H9 (cell line): ENCODE measurements at regions not wholly inside any gene's neighbourhood (a gene's known extent, or its start where the extent isn't known, plus 50 kb on each side); places are given as distances from the start of the nearest gene placed in this dataset.

Experiments used
- DNase-seq: peaks from one replicate; pipeline ENCODE4 v3.0.0-alpha.2; 2017
- H2AFZ ChIP-seq: one replicate; pipeline ENCODE4 v1.6.1; 2013; ENCODE audit warnings: mild to moderate bottlenecking, low read length, control low read depth, moderate library complexity
- H2AK5ac ChIP-seq: 2 replicates; pipeline ENCODE4 v1.6.1; 2013; ENCODE audit warnings: low read length, control low read depth, mixed read lengths; ENCODE audit not compliant: insufficient read length
- H2BK120ac ChIP-seq: one replicate; pipeline ENCODE4 v1.6.1; 2013; ENCODE audit warnings: low read depth, mild to moderate bottlenecking, low read length, control low read depth, inconsistent platforms; ENCODE audit not compliant: poor library complexity, severe bottlenecking
- H2BK12ac ChIP-seq: 2 replicates; pipeline ENCODE4 v1.6.1; 2013; ENCODE audit warnings: low read length, control low read depth, mixed read lengths, low read depth; ENCODE audit not compliant: insufficient read length
- H2BK15ac ChIP-seq: 2 replicates; pipeline ENCODE4 v1.6.1; 2013; ENCODE audit warnings: low read depth, low read length, control low read depth
- H2BK20ac ChIP-seq: one replicate; pipeline ENCODE4 v1.6.1; 2013; ENCODE audit warnings: low read depth, mild to moderate bottlenecking, low read length, control low read depth, inconsistent platforms; ENCODE audit not compliant: poor library complexity, severe bottlenecking
- H2BK5ac ChIP-seq: 2 replicates; pipeline ENCODE4 v1.6.1; 2013; ENCODE audit warnings: low read length, control low read depth, mixed read lengths; ENCODE audit not compliant: insufficient read length
- H3K14ac ChIP-seq: 2 replicates; pipeline ENCODE4 v1.6.1; 2013; ENCODE audit warnings: low read length, control low read depth; ENCODE audit not compliant: insufficient read depth
- H3K18ac ChIP-seq: 2 replicates; pipeline ENCODE4 v1.6.1; 2013; ENCODE audit warnings: low read depth, mild to moderate bottlenecking, mixed read lengths, low read length, control low read depth; ENCODE audit not compliant: insufficient read length
- H3K23ac ChIP-seq: 2 replicates; pipeline ENCODE4 v1.6.1; 2013; ENCODE audit warnings: low read length, control low read depth, mixed read lengths, low read depth; ENCODE audit not compliant: insufficient read length
- H3K23me2 ChIP-seq: 2 replicates; pipeline ENCODE4 v1.6.1; 2013; ENCODE audit warnings: low read depth, mild to moderate bottlenecking, mixed read lengths, low read length, control low read depth; ENCODE audit not compliant: insufficient read length, poor library complexity, severe bottlenecking
- H3K27ac ChIP-seq: 2 replicates; pipeline ENCODE4 v1.5.1; 2013; ENCODE audit warnings: low read length, control low read depth, mixed read lengths, low read depth; ENCODE audit not compliant: insufficient read length
- H3K27me3 ChIP-seq: 2 replicates; pipeline ENCODE4 v1.6.1; 2013; ENCODE audit warnings: low read length, control low read depth, inconsistent platforms; ENCODE audit not compliant: insufficient read depth
- H3K4ac ChIP-seq: 2 replicates; pipeline ENCODE4 v1.6.1; 2013; ENCODE audit warnings: low read depth, mild to moderate bottlenecking, control low read depth, inconsistent platforms, low read length, moderate library complexity
- H3K4me1 ChIP-seq: 2 replicates; pipeline ENCODE4 v1.6.1; 2013; ENCODE audit warnings: low read length, control low read depth, inconsistent platforms; ENCODE audit not compliant: insufficient read depth
- H3K4me2 ChIP-seq: 2 replicates; pipeline ENCODE4 v1.6.1; 2013; ENCODE audit warnings: low read length, control low read depth, mixed read lengths; ENCODE audit not compliant: insufficient read length, insufficient read depth
- H3K56ac ChIP-seq: 2 replicates; pipeline ENCODE4 v1.6.1; 2013; ENCODE audit warnings: low read depth, mild to moderate bottlenecking, mixed read lengths, low read length, control low read depth; ENCODE audit not compliant: insufficient read length
- H3K79me1 ChIP-seq: 2 replicates; pipeline ENCODE4 v1.6.1; 2013; ENCODE audit warnings: low read depth, mild to moderate bottlenecking, moderate library complexity, low read length, control low read depth, inconsistent platforms; ENCODE audit not compliant: insufficient read depth, poor library complexity, severe bottlenecking
- H3K79me2 ChIP-seq: 2 replicates; pipeline ENCODE4 v1.6.1; 2013; ENCODE audit warnings: low read length, control low read depth, inconsistent platforms; ENCODE audit not compliant: insufficient read depth
- H3K9ac ChIP-seq: 2 replicates; pipeline ENCODE4 v1.6.1; 2013; ENCODE audit warnings: low read length, control low read depth, mixed read lengths; ENCODE audit not compliant: insufficient read length; ENCODE audit errors: extremely low read depth
- H3K9me3 ChIP-seq: one replicate; pipeline ENCODE4 v1.6.1; 2013; ENCODE audit warnings: low read depth, low read length, inconsistent platforms; ENCODE audit not compliant: control insufficient read depth
- H3T11ph ChIP-seq: one replicate; pipeline ENCODE4 v1.6.1; 2013; ENCODE audit warnings: mild to moderate bottlenecking, low read length, control low read depth, inconsistent platforms
- H4K20me1 ChIP-seq: one replicate; pipeline ENCODE4 v1.6.1; 2013; ENCODE audit not compliant: control insufficient read depth, insufficient read length, insufficient read depth
- H4K5ac ChIP-seq: 2 replicates; pipeline ENCODE4 v1.6.1; 2013; ENCODE audit warnings: low read depth, mild to moderate bottlenecking, mixed read lengths, low read length, control low read depth; ENCODE audit not compliant: insufficient read length
- H4K8ac ChIP-seq: replicated peaks from 2 replicates; pipeline ENCODE4 v1.6.1; 2013; ENCODE audit warnings: low read length, control low read depth, mixed read lengths, low read depth; ENCODE audit not compliant: insufficient read length
- H4K91ac ChIP-seq: 2 replicates; pipeline ENCODE4 v1.6.1; 2013; ENCODE audit warnings: low read depth, mild to moderate bottlenecking, moderate library complexity, mixed read lengths, low read length, control low read depth; ENCODE audit not compliant: insufficient read length
- H3K27ac Mint-ChIP-seq, 3 experiments: 2 replicates in 2 of 3; 3 replicates in 1 of 3; pipeline ENCODE4 v1.8.0; 2020 to 2021; ENCODE audit warnings: mixed read lengths in 3 of 3, mild to moderate bottlenecking in 1 of 3, moderate library complexity in 1 of 3
- H3K27me3 Mint-ChIP-seq: 2 replicates; pipeline ENCODE4 v1.8.0; 2021; ENCODE audit warnings: low read depth, mild to moderate bottlenecking, moderate library complexity, mixed read lengths
- H3K36me3 Mint-ChIP-seq, 3 experiments: 2 replicates in 2 of 3; 3 replicates in 1 of 3; pipeline ENCODE4 v1.8.0; 2020 to 2021; ENCODE audit warnings: low read depth in 3 of 3, mixed read lengths in 3 of 3; ENCODE audit not compliant: insufficient read depth in 1 of 3
- H3K4me1 Mint-ChIP-seq, 2 experiments: 2 replicates each; pipeline ENCODE4 v1.8.0; 2020; ENCODE audit warnings: mixed read lengths in 2 of 2
- H3K4me3 Mint-ChIP-seq, 2 experiments: 2 replicates in 1 of 2; 3 replicates in 1 of 2; pipeline ENCODE4 v1.8.0; 2020 to 2021; ENCODE audit warnings: mild to moderate bottlenecking in 2 of 2, mixed read lengths in 2 of 2, moderate library complexity in 1 of 2
- H3K9me3 Mint-ChIP-seq, 2 experiments: 2 replicates in 1 of 2; 3 replicates in 1 of 2; pipeline ENCODE4 v1.8.0; 2020; ENCODE audit warnings: mild to moderate bottlenecking in 2 of 2, mixed read lengths in 2 of 2, moderate library complexity in 1 of 2
- WGBS: extraction: QIAGEN DNeasy Blood & Tissue Kit; methylation state at CpG from one replicate; pipeline ENCODE4 v1.1.7; 2013; ENCODE audit warnings: missing lambda C conversion rate, low lambda C conversion rate, mixed read lengths; ENCODE audit not compliant: insufficient read length; ENCODE audit errors: extremely low coverage; 5-methylcytosine and 5-hydroxymethylcytosine counted together
- TF ChIP-seq, protein P1 (sequence below): fragments of 200-600 bp; sonication (generic); conservative IDR thresholded peaks from 3 replicates; pipeline ENCODE4 v1.8.0; 2021; ENCODE audit warnings: antibody characterized with exemption, mild to moderate bottlenecking

DNA sequence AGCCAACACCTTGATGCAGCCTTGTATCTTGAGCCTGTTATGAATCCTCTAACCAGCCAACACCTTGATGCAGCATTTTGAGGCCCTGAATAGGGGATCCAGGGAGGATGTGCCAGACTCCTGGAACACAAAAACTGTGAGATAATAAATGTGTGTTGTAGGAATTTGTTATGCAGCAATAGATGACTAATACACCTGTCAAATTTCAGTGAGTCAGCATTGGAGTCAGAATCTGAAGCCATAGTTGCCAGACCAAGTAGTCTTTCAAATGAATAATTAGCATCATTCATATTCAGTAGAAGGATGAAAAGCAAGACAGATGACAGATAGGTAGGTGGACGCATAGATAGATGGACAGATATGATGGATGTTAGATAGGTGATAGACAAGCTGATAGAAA lies 942.5 kb upstream of the SLC39A10 start:
- no peak overlapping the region for H3K27ac ChIP-seq
- no peak overlapping the region for H3K9ac ChIP-seq
- Mint-ChIP-seq H3K27ac (no peak overlapping the region), H3K4me3 (no peak overlapping the region), H3K36me3 (no peaks in the 10 kb centered on the region), H3K4me1 (no peaks in the 10 kb centered on the region), H3K9me3 (no peaks in the 10 kb centered on the region), H3K27me3 (no peaks in the 10 kb centered on the region; the same call in 1 of the 2 replicates)
- H4K5ac ChIP-seq = no peak overlapping the region
- TF ChIP-seq, protein P1, sequence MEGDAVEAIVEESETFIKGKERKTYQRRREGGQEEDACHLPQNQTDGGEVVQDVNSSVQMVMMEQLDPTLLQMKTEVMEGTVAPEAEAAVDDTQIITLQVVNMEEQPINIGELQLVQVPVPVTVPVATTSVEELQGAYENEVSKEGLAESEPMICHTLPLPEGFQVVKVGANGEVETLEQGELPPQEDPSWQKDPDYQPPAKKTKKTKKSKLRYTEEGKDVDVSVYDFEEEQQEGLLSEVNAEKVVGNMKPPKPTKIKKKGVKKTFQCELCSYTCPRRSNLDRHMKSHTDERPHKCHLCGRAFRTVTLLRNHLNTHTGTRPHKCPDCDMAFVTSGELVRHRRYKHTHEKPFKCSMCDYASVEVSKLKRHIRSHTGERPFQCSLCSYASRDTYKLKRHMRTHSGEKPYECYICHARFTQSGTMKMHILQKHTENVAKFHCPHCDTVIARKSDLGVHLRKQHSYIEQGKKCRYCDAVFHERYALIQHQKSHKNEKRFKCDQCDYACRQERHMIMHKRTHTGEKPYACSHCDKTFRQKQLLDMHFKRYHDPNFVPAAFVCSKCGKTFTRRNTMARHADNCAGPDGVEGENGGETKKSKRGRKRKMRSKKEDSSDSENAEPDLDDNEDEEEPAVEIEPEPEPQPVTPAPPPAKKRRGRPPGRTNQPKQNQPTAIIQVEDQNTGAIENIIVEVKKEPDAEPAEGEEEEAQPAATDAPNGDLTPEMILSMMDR = no peak
- no peak overlapping the region for H2BK5ac ChIP-seq
- no peaks in the 10 kb centered on the region for H3K9me3 ChIP-seq
- H3K27me3 ChIP-seq = no peaks in the 10 kb centered on the region
- H3K4me1 ChIP-seq = no peaks in the 10 kb centered on the region
- H2AFZ ChIP-seq = no peak overlapping the region
- H3K56ac ChIP-seq = no peak overlapping the region
- no peak overlapping the region for H3K14ac ChIP-seq
- no peak overlapping the region for H3K23ac ChIP-seq
- H4K20me1 ChIP-seq = no peaks in the 10 kb centered on the region
- H3K79me1 ChIP-seq = no peaks in the 10 kb centered on the region
- H2BK20ac ChIP-seq = no peak overlapping the region
- H2AK5ac ChIP-seq = no peak overlapping the region
- H4K91ac ChIP-seq = no peak overlapping the region
- H2BK12ac ChIP-seq = no peak overlapping the region
- no peak overlapping the region for H4K8ac ChIP-seq
- H3K4me2 ChIP-seq = no peak overlapping the region
- no peak overlapping the region for H2BK120ac ChIP-seq
- H3T11ph ChIP-seq = no peak overlapping the region
- no peaks in the 10 kb centered on the region for H3K23me2 ChIP-seq
- H2BK15ac ChIP-seq = no peak overlapping the region
- H3K18ac ChIP-seq = no peak overlapping the region
- DNase-seq = no peak
- no CpG with 5 or more reads among the region's 1 CpG for WGBS
- no peaks in the 10 kb centered on the region for H3K79me2 ChIP-seq
- H3K4ac ChIP-seq = no peak overlapping the region
